RWPE1 (cell line): ENCODE measurements at regions not wholly inside any gene's neighbourhood (a gene's known extent, or its start where the extent isn't known, plus 50 kb on each side); places are given as distances from the start of the nearest gene placed in this dataset.
A peak's percentile ranks its signal among the peaks of the same experiment; 100 is the strongest.

Source experiments
- CTCF ChIA-PET: fragments of 350-600 bp; sonication (Branson Sonifier 250); formaldehyde crosslinking; extraction: SDS; loops from one replicate; lab custom pipeline; 2021; lab: Yijun Ruan, JAX
- POLR2A ChIA-PET: fragments of 400-600 bp; formaldehyde crosslinking; extraction: SDS; loops from one replicate; lab custom pipeline; 2020; ENCODE audit warnings: antibody characterized with exemption; ENCODE audit not compliant: low non-redundant PET; lab: Yijun Ruan, JAX
- DNase-seq: peaks from one replicate; pipeline ENCODE4 v3.0.0; 2012; ENCODE audit warnings: low spot score
- H3K27ac ChIP-seq: fragments of 450-650 bp; 2 replicates; pipeline ENCODE4 v1.5.1; 2017
- CTCF ChIP-seq: fragments of 450-650 bp; conservative IDR thresholded peaks from 2 replicates; pipeline ENCODE4 v1.5.1; 2017; ENCODE audit warnings: low read depth, mild to moderate bottlenecking

GRCh38 chr2:45285311-45285710 is 276.1 kb upstream of the SIX2 start:
- ChIA-PET CTCF (interaction anchor here (1.1 kb wide), 1 partner anchor 325 kb away, joined by 4 read pairs; no protein-coding TSS in a partner anchor), POLR2A (no interaction called here)
- H3K27ac ChIP-seq = no peak overlapping the region
- DNase-seq = no peak
- TF ChIP-seq CTCF = no peak

- ChIA-PET POLR2A (no interaction called here), CTCF (no interaction called here)
- DNase-seq = no peak
- H3K27ac ChIP-seq = peak overlapping the region; percentile 90
- TF ChIP-seq CTCF = no peak
Observed at GRCh38 chr2:45284621-45284995, 275.4 kb upstream of the SIX2 start.

GRCh38 chr2:45283764-45284620 is 274.7 kb upstream of the SIX2 start:
- peak; percentile 71 for DNase-seq
- CTCF ChIA-PET = interaction anchor here (0.6 kb wide), 1 partner anchor 112 kb away, joined by 3 read pairs; no protein-coding TSS in a partner anchor
- TF ChIP-seq CTCF = no peak
- H3K27ac ChIP-seq = peak overlapping the region; percentile 90
- POLR2A ChIA-PET = no interaction called here

GRCh38 chr2:45282646-45283045 is 273.4 kb upstream of the SIX2 start:
- CTCF ChIA-PET = no interaction called here
- DNase-seq = peak; percentile 54
- TF ChIP-seq CTCF = no peak
- POLR2A ChIA-PET = no interaction called here
- peak overlapping the region; percentile 60 for H3K27ac ChIP-seq

- H3K27ac ChIP-seq = no peak overlapping the region
- POLR2A ChIA-PET = no interaction called here
- no peak for DNase-seq
- no peak for TF ChIP-seq CTCF
- CTCF ChIA-PET = no interaction called here
Observed at GRCh38 chr2:45281311-45281710, 272.1 kb upstream of the SIX2 start.

- ChIA-PET CTCF (no interaction called here), POLR2A (no interaction called here)
- no peak overlapping the region for H3K27ac ChIP-seq
- no peak for DNase-seq
- no peak for TF ChIP-seq CTCF
Observed at GRCh38 chr2:45280794-45281193, 271.5 kb upstream of the SIX2 start.
